H54 (cell line): ENCODE measurements at regions not wholly inside any gene's neighbourhood (a gene's known extent, or its start where the extent isn't known, plus 50 kb on each side); places are given as distances from the start of the nearest gene placed in this dataset.

Experiments used
- DNase-seq: peaks from one replicate; pipeline ENCODE4 v3.0.0; 2011; ENCODE audit warnings: low spot score, mixed read lengths; ENCODE audit not compliant: insufficient read length
- FAIRE-seq: peaks from 3 replicates; lab custom pipeline; 2011; peaks lifted over from hg19 to GRCh38; lab: Jason Lieb, UNC
- POLR2A ChIP-seq: IDR thresholded peaks from 2 replicates; pipeline ENCODE4 v1.6.1; 2011; ENCODE audit warnings: low read depth, mild to moderate bottlenecking, low read length

- TF ChIP-seq POLR2A = no peak
- FAIRE-seq (no peak), DNase-seq (no peak)
Observed at GRCh38 chr4:184879271-184879670, 53.5 kb upstream of the ACSL1 start.

- DNase-seq (no peak), FAIRE-seq (no peak)
- no peak for TF ChIP-seq POLR2A
Observed at GRCh38 chr4:184882276-184882675, 56.5 kb upstream of the ACSL1 start.

GRCh38 chr4:184883024-184883423 is 57.3 kb upstream of the ACSL1 start:
- FAIRE-seq (no peak), DNase-seq (no peak)
- no peak for TF ChIP-seq POLR2A

- DNase-seq = no peak
- TF ChIP-seq POLR2A = no peak
- no peak for FAIRE-seq
Observed at GRCh38 chr4:184884883-184885282, 59.1 kb upstream of the ACSL1 start.

GRCh38 chr4:184885602-184886001 is 59.8 kb upstream of the ACSL1 start:
- FAIRE-seq (no peak), DNase-seq (no peak)
- no peak for TF ChIP-seq POLR2A

GRCh38 chr4:184887333-184887732 is 61.6 kb upstream of the ACSL1 start:
- no peak for TF ChIP-seq POLR2A
- FAIRE-seq = no peak

GRCh38 chr4:184887947-184888346 is 62.2 kb upstream of the ACSL1 start:
- TF ChIP-seq POLR2A = no peak
- DNase-seq = no peak
- FAIRE-seq = no peak

More at GRCh38 chr4:184887333-184887732, 61.6 kb upstream of the ACSL1 start:
- DNase-seq = no peak

- no peak for TF ChIP-seq POLR2A
- no peak for FAIRE-seq
- DNase-seq = no peak
Observed at GRCh38 chr4:184889666-184890335, 64.0 kb upstream of the ACSL1 start.

- TF ChIP-seq POLR2A = no peak
- DNase-seq (no peak), FAIRE-seq (no peak)
Observed at GRCh38 chr4:184890499-184890898, 64.7 kb upstream of the ACSL1 start.

- DNase-seq (no peak), FAIRE-seq (no peak)
- no peak for TF ChIP-seq POLR2A
Observed at GRCh38 chr4:184891816-184892397, 66.1 kb upstream of the ACSL1 start.

GRCh38 chr4:184892999-184893398 is 67.2 kb upstream of the ACSL1 start:
- DNase-seq = no peak
- no peak for TF ChIP-seq POLR2A
- no peak for FAIRE-seq

GRCh38 chr4:184893801-184894571 is 68.2 kb upstream of the ACSL1 start:
- TF ChIP-seq POLR2A = no peak
- FAIRE-seq (no peak), DNase-seq (no peak)

GRCh38 chr4:184895012-184895695 is 69.4 kb upstream of the ACSL1 start:
- no peak for DNase-seq
- no peak for FAIRE-seq
- TF ChIP-seq POLR2A = no peak

GRCh38 chr4:184896868-184897715 is 71.3 kb upstream of the ACSL1 start:
- DNase-seq (no peak), FAIRE-seq (no peak)

More at GRCh38 chr4:184896868-184897715, 71.3 kb upstream of the ACSL1 start:
- no peak for TF ChIP-seq POLR2A
